H9 (cell line): ENCODE measurements at regions not wholly inside any gene's neighbourhood (a gene's known extent, or its start where the extent isn't known, plus 50 kb on each side); places are given as distances from the start of the nearest gene placed in this dataset.

Experiments
- DNase-seq: peaks from one replicate; pipeline ENCODE4 v3.0.0-alpha.2; 2017
- H2AFZ ChIP-seq: one replicate; pipeline ENCODE4 v1.6.1; 2013; ENCODE audit warnings: mild to moderate bottlenecking, low read length, control low read depth, moderate library complexity
- H2AK5ac ChIP-seq: 2 replicates; pipeline ENCODE4 v1.6.1; 2013; ENCODE audit warnings: low read length, control low read depth, mixed read lengths; ENCODE audit not compliant: insufficient read length
- H2BK120ac ChIP-seq: one replicate; pipeline ENCODE4 v1.6.1; 2013; ENCODE audit warnings: low read depth, mild to moderate bottlenecking, low read length, control low read depth, inconsistent platforms; ENCODE audit not compliant: poor library complexity, severe bottlenecking
- H2BK12ac ChIP-seq: 2 replicates; pipeline ENCODE4 v1.6.1; 2013; ENCODE audit warnings: low read length, control low read depth, mixed read lengths, low read depth; ENCODE audit not compliant: insufficient read length
- H2BK15ac ChIP-seq: 2 replicates; pipeline ENCODE4 v1.6.1; 2013; ENCODE audit warnings: low read depth, low read length, control low read depth
- H2BK20ac ChIP-seq: one replicate; pipeline ENCODE4 v1.6.1; 2013; ENCODE audit warnings: low read depth, mild to moderate bottlenecking, low read length, control low read depth, inconsistent platforms; ENCODE audit not compliant: poor library complexity, severe bottlenecking
- H2BK5ac ChIP-seq: 2 replicates; pipeline ENCODE4 v1.6.1; 2013; ENCODE audit warnings: low read length, control low read depth, mixed read lengths; ENCODE audit not compliant: insufficient read length
- H3K14ac ChIP-seq: 2 replicates; pipeline ENCODE4 v1.6.1; 2013; ENCODE audit warnings: low read length, control low read depth; ENCODE audit not compliant: insufficient read depth
- H3K18ac ChIP-seq: 2 replicates; pipeline ENCODE4 v1.6.1; 2013; ENCODE audit warnings: low read depth, mild to moderate bottlenecking, mixed read lengths, low read length, control low read depth; ENCODE audit not compliant: insufficient read length
- H3K23ac ChIP-seq: 2 replicates; pipeline ENCODE4 v1.6.1; 2013; ENCODE audit warnings: low read length, control low read depth, mixed read lengths, low read depth; ENCODE audit not compliant: insufficient read length
- H3K23me2 ChIP-seq: 2 replicates; pipeline ENCODE4 v1.6.1; 2013; ENCODE audit warnings: low read depth, mild to moderate bottlenecking, mixed read lengths, low read length, control low read depth; ENCODE audit not compliant: insufficient read length, poor library complexity, severe bottlenecking
- H3K27ac ChIP-seq: 2 replicates; pipeline ENCODE4 v1.5.1; 2013; ENCODE audit warnings: low read length, control low read depth, mixed read lengths, low read depth; ENCODE audit not compliant: insufficient read length
- H3K27me3 ChIP-seq: 2 replicates; pipeline ENCODE4 v1.6.1; 2013; ENCODE audit warnings: low read length, control low read depth, inconsistent platforms; ENCODE audit not compliant: insufficient read depth
- H3K4ac ChIP-seq: 2 replicates; pipeline ENCODE4 v1.6.1; 2013; ENCODE audit warnings: low read depth, mild to moderate bottlenecking, control low read depth, inconsistent platforms, low read length, moderate library complexity
- H3K4me1 ChIP-seq: 2 replicates; pipeline ENCODE4 v1.6.1; 2013; ENCODE audit warnings: low read length, control low read depth, inconsistent platforms; ENCODE audit not compliant: insufficient read depth
- H3K4me2 ChIP-seq: 2 replicates; pipeline ENCODE4 v1.6.1; 2013; ENCODE audit warnings: low read length, control low read depth, mixed read lengths; ENCODE audit not compliant: insufficient read length, insufficient read depth
- H3K56ac ChIP-seq: 2 replicates; pipeline ENCODE4 v1.6.1; 2013; ENCODE audit warnings: low read depth, mild to moderate bottlenecking, mixed read lengths, low read length, control low read depth; ENCODE audit not compliant: insufficient read length
- H3K79me1 ChIP-seq: 2 replicates; pipeline ENCODE4 v1.6.1; 2013; ENCODE audit warnings: low read depth, mild to moderate bottlenecking, moderate library complexity, low read length, control low read depth, inconsistent platforms; ENCODE audit not compliant: insufficient read depth, poor library complexity, severe bottlenecking
- H3K79me2 ChIP-seq: 2 replicates; pipeline ENCODE4 v1.6.1; 2013; ENCODE audit warnings: low read length, control low read depth, inconsistent platforms; ENCODE audit not compliant: insufficient read depth
- H3K9ac ChIP-seq: 2 replicates; pipeline ENCODE4 v1.6.1; 2013; ENCODE audit warnings: low read length, control low read depth, mixed read lengths; ENCODE audit not compliant: insufficient read length; ENCODE audit errors: extremely low read depth
- H3K9me3 ChIP-seq: one replicate; pipeline ENCODE4 v1.6.1; 2013; ENCODE audit warnings: low read depth, low read length, inconsistent platforms; ENCODE audit not compliant: control insufficient read depth
- H3T11ph ChIP-seq: one replicate; pipeline ENCODE4 v1.6.1; 2013; ENCODE audit warnings: mild to moderate bottlenecking, low read length, control low read depth, inconsistent platforms
- H4K20me1 ChIP-seq: one replicate; pipeline ENCODE4 v1.6.1; 2013; ENCODE audit not compliant: control insufficient read depth, insufficient read length, insufficient read depth
- H4K5ac ChIP-seq: 2 replicates; pipeline ENCODE4 v1.6.1; 2013; ENCODE audit warnings: low read depth, mild to moderate bottlenecking, mixed read lengths, low read length, control low read depth; ENCODE audit not compliant: insufficient read length
- H4K8ac ChIP-seq: replicated peaks from 2 replicates; pipeline ENCODE4 v1.6.1; 2013; ENCODE audit warnings: low read length, control low read depth, mixed read lengths, low read depth; ENCODE audit not compliant: insufficient read length
- H4K91ac ChIP-seq: 2 replicates; pipeline ENCODE4 v1.6.1; 2013; ENCODE audit warnings: low read depth, mild to moderate bottlenecking, moderate library complexity, mixed read lengths, low read length, control low read depth; ENCODE audit not compliant: insufficient read length
- H3K27ac Mint-ChIP-seq, 3 experiments: 2 replicates in 2 of 3; 3 replicates in 1 of 3; pipeline ENCODE4 v1.8.0; 2020 to 2021; ENCODE audit warnings: mixed read lengths in 3 of 3, mild to moderate bottlenecking in 1 of 3, moderate library complexity in 1 of 3
- H3K27me3 Mint-ChIP-seq: 2 replicates; pipeline ENCODE4 v1.8.0; 2021; ENCODE audit warnings: low read depth, mild to moderate bottlenecking, moderate library complexity, mixed read lengths
- H3K36me3 Mint-ChIP-seq, 3 experiments: 2 replicates in 2 of 3; 3 replicates in 1 of 3; pipeline ENCODE4 v1.8.0; 2020 to 2021; ENCODE audit warnings: low read depth in 3 of 3, mixed read lengths in 3 of 3; ENCODE audit not compliant: insufficient read depth in 1 of 3
- H3K4me1 Mint-ChIP-seq, 2 experiments: 2 replicates each; pipeline ENCODE4 v1.8.0; 2020; ENCODE audit warnings: mixed read lengths in 2 of 2
- H3K4me3 Mint-ChIP-seq, 2 experiments: 2 replicates in 1 of 2; 3 replicates in 1 of 2; pipeline ENCODE4 v1.8.0; 2020 to 2021; ENCODE audit warnings: mild to moderate bottlenecking in 2 of 2, mixed read lengths in 2 of 2, moderate library complexity in 1 of 2
- H3K9me3 Mint-ChIP-seq, 2 experiments: 2 replicates in 1 of 2; 3 replicates in 1 of 2; pipeline ENCODE4 v1.8.0; 2020; ENCODE audit warnings: mild to moderate bottlenecking in 2 of 2, mixed read lengths in 2 of 2, moderate library complexity in 1 of 2
- WGBS: extraction: QIAGEN DNeasy Blood & Tissue Kit; methylation state at CpG from one replicate; pipeline ENCODE4 v1.1.7; 2013; ENCODE audit warnings: missing lambda C conversion rate, low lambda C conversion rate, mixed read lengths; ENCODE audit not compliant: insufficient read length; ENCODE audit errors: extremely low coverage; 5-methylcytosine and 5-hydroxymethylcytosine counted together
- TF ChIP-seq, protein P1 (sequence below): fragments of 200-600 bp; sonication (generic); conservative IDR thresholded peaks from 3 replicates; pipeline ENCODE4 v1.8.0; 2021; ENCODE audit warnings: antibody characterized with exemption, mild to moderate bottlenecking

DNA sequence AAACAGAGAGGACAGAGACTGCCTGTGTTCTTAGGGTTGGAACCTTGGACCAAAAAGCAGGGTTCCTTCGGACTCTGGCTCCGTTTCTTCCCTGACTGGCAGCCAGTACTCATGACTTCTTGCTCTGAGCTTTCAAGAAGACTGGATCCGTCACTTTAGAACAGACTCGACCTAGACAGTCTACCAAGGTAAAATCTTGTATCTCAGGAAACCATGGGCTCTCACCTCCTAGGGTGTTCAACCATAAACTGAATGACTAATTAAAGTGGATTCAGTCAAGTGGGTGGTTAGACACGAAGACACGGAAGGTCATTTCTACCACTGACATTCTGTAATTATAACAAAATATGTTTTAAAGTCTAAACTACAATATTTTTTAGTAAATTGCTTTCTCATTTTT is 153.8 kb upstream of the SLC39A10 start:
- no peak overlapping the region for H3K27ac Mint-ChIP-seq
- peaks cover 0 to 7% (median 0%) of the 10 kb centered on the region in 3 experiments; a peak in 2 of 7 replicates for H3K36me3 Mint-ChIP-seq
- Histone ChIP-seq H3K9me3 (no peaks in the 10 kb centered on the region), H4K8ac (no peak overlapping the region), H3K79me1 (no peaks in the 10 kb centered on the region), H4K20me1 (no peaks in the 10 kb centered on the region), H3K23me2 (no peaks in the 10 kb centered on the region), H3K9ac (no peak overlapping the region), H2AFZ (no peak overlapping the region), H3K27ac (no peak overlapping the region), H2BK12ac (no peak overlapping the region), H3K4ac (no peak overlapping the region), H3T11ph (no peak overlapping the region), H3K4me2 (no peak overlapping the region), H3K23ac (no peak overlapping the region), H3K14ac (no peak overlapping the region), H2AK5ac (no peak overlapping the region), H2BK5ac (no peak overlapping the region), H3K56ac (no peak overlapping the region), H2BK15ac (no peak overlapping the region), H2BK120ac (no peak overlapping the region), H4K5ac (no peak overlapping the region), H2BK20ac (no peak overlapping the region), H3K79me2 (no peaks in the 10 kb centered on the region), H3K18ac (no peak overlapping the region), H3K4me1 (no peaks in the 10 kb centered on the region), H3K27me3 (no peaks in the 10 kb centered on the region), H4K91ac (no peak overlapping the region)
- H3K4me3 Mint-ChIP-seq, result no peak overlapping the region
- TF ChIP-seq, protein P1, sequence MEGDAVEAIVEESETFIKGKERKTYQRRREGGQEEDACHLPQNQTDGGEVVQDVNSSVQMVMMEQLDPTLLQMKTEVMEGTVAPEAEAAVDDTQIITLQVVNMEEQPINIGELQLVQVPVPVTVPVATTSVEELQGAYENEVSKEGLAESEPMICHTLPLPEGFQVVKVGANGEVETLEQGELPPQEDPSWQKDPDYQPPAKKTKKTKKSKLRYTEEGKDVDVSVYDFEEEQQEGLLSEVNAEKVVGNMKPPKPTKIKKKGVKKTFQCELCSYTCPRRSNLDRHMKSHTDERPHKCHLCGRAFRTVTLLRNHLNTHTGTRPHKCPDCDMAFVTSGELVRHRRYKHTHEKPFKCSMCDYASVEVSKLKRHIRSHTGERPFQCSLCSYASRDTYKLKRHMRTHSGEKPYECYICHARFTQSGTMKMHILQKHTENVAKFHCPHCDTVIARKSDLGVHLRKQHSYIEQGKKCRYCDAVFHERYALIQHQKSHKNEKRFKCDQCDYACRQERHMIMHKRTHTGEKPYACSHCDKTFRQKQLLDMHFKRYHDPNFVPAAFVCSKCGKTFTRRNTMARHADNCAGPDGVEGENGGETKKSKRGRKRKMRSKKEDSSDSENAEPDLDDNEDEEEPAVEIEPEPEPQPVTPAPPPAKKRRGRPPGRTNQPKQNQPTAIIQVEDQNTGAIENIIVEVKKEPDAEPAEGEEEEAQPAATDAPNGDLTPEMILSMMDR, result no peak
- no CpG with 5 or more reads among the region's 6 CpGs for WGBS
- H3K9me3 Mint-ChIP-seq, result peaks cover 0 to 5% of the 10 kb centered on the region in 2 experiments; a peak in 2 of 5 replicates
- H3K4me1 Mint-ChIP-seq, result no peaks in the 10 kb centered on the region
- no peaks in the 10 kb centered on the region for H3K27me3 Mint-ChIP-seq
- no peak for DNase-seq
